SK-N-SH (cell line): ENCODE measurements at regions not wholly inside any gene's neighbourhood (a gene's known extent, or its start where the extent isn't known, plus 50 kb on each side); places are given as distances from the start of the nearest gene placed in this dataset.

Experiments
- CTCF ChIA-PET: fragments of 300-600, 350-600 bp; formaldehyde crosslinking; extraction: SDS; loops from one replicate; lab custom pipeline; 2021; lab: Yijun Ruan, JAX
- POLR2A ChIA-PET: fragments of 350-600 bp; sonication (Branson Sonifier 250); formaldehyde crosslinking; extraction: SDS; loops from one replicate; lab custom pipeline; 2020; ENCODE audit warnings: antibody characterized with exemption, inconsistent platforms; lab: Yijun Ruan, JAX
- DNase-seq: peaks from one replicate; pipeline ENCODE4 v3.0.0; 2012
- H2AFZ ChIP-seq: fragments of 200-600 bp; sonication (generic); 2 replicates; pipeline ENCODE4 v1.8.1; 2016; ENCODE audit warnings: antibody characterized with exemption, mild to moderate bottlenecking, low read depth
- H3F3A ChIP-seq: fragments of 200-600 bp; sonication (generic); replicated peaks from 2 replicates; pipeline ENCODE3; 2016; ENCODE audit warnings: antibody characterized with exemption, mild to moderate bottlenecking; ENCODE audit not compliant: insufficient read depth
- H3K27ac ChIP-seq, 2 experiments: fragments of 200-500 bp in 1 of 2; fragments of 200-600 bp in 1 of 2; sonication (Bioruptor generic) in 1 of 2; sonication (generic), shearing (Covaris generic) in 1 of 2; 2 replicates each; pipeline versions ENCODE4 v1.5.1 to v1.6.1; 2014 to 2016; ENCODE audit warnings: low read depth in 2 of 2, inconsistent platforms in 1 of 2, low read length in 1 of 2, mild to moderate bottlenecking in 1 of 2, mixed read lengths in 1 of 2
- H3K27me3 ChIP-seq: fragments of 200-600 bp; sonication (generic), shearing (Covaris generic); 2 replicates; pipeline ENCODE4 v1.6.1; 2016; ENCODE audit warnings: mixed run types; ENCODE audit not compliant: insufficient read depth
- H3K36me3 ChIP-seq, 2 experiments: fragments of 200-500 bp in 1 of 2; fragments of 200-600 bp in 1 of 2; sonication (Bioruptor generic) in 1 of 2; sonication (generic) in 1 of 2; replicated peaks in 1 of 2; 2 replicates each; pipeline versions ENCODE3 to v1.5.1; 2014 to 2016; ENCODE audit warnings: low read length in 1 of 2, mild to moderate bottlenecking in 1 of 2; ENCODE audit not compliant: insufficient read depth in 2 of 2, control insufficient read depth in 1 of 2
- H3K4me1 ChIP-seq, 2 experiments: fragments of 200-500 bp in 1 of 2; fragments of 200-600 bp in 1 of 2; sonication (Bioruptor generic) in 1 of 2; sonication (generic), shearing (Covaris generic) in 1 of 2; 2 replicates each; pipeline versions ENCODE4 v1.5.1 to v1.6.1; 2014 to 2016; ENCODE audit warnings: low read depth in 1 of 2, low read length in 1 of 2, mixed run types in 1 of 2; ENCODE audit not compliant: insufficient read depth in 2 of 2, control insufficient read depth in 1 of 2
- H3K4me2 ChIP-seq: fragments of 200-600 bp; sonication (generic), shearing (Covaris generic); 2 replicates; pipeline ENCODE4 v1.6.1; 2017; ENCODE audit warnings: mixed run types
- H3K4me3 ChIP-seq, 2 experiments: fragments of 200-500 bp in 1 of 2; fragments of 200-600 bp in 1 of 2; sonication (Bioruptor generic) in 1 of 2; sonication (generic), shearing (Covaris generic) in 1 of 2; 2 replicates each; pipeline versions ENCODE4 v1.5.1 to v1.8.1; 2014 to 2016; ENCODE audit warnings: low read depth in 2 of 2, inconsistent platforms in 1 of 2, low read length in 1 of 2, mild to moderate bottlenecking in 1 of 2, mixed read lengths in 1 of 2, moderate library complexity in 1 of 2
- H3K79me2 ChIP-seq: fragments of 200-600 bp; sonication (generic); 2 replicates; pipeline ENCODE4 v1.8.1; 2017; ENCODE audit warnings: mild to moderate bottlenecking; ENCODE audit not compliant: insufficient read depth
- H3K9ac ChIP-seq: fragments of 200-600 bp; sonication (generic); 2 replicates; pipeline ENCODE4 v1.6.1; 2017; ENCODE audit warnings: mixed run types
- H3K9me2 ChIP-seq: fragments of 200-600 bp; sonication (generic); 2 replicates; pipeline ENCODE4 v1.6.1; 2017; ENCODE audit warnings: mixed run types
- H3K9me3 ChIP-seq: fragments of 200-600 bp; sonication (generic); 2 replicates; pipeline ENCODE4 v1.6.1; 2017; ENCODE audit warnings: mixed run types, mild to moderate bottlenecking, moderate library complexity
- H4K20me1 ChIP-seq: fragments of 200-600 bp; sonication (generic); 2 replicates; pipeline ENCODE4 v1.6.1; 2017; ENCODE audit warnings: mild to moderate bottlenecking, mixed run types; ENCODE audit not compliant: insufficient read depth
- CHD2 ChIP-seq: fragments of 150-350 bp; IDR thresholded peaks from 2 replicates; pipeline ENCODE4 v1.6.1; 2018; ENCODE audit warnings: low read length; ENCODE audit not compliant: partially characterized antibody
- CTCF ChIP-seq: fragments of 200-600 bp; sonication (generic); IDR thresholded peaks from 2 replicates; pipeline ENCODE4 v1.6.1; 2017; ENCODE audit warnings: antibody characterized with exemption, mild to moderate bottlenecking, moderate library complexity
- EZH2phosphoT487 ChIP-seq: fragments of 200-600 bp; sonication (generic); IDR thresholded peaks from 2 replicates; pipeline ENCODE4 v1.6.1; 2017; ENCODE audit warnings: low read depth, mixed run types, mild to moderate bottlenecking, antibody characterized with exemption, moderate library complexity, borderline replicate concordance
- GABPA ChIP-seq: IDR thresholded peaks from 2 replicates; pipeline ENCODE4 v1.4.0; 2012; ENCODE audit warnings: low read depth, mild to moderate bottlenecking
- GATA2 ChIP-seq: sonication (generic); formaldehyde crosslinking; IDR thresholded peaks from 2 replicates; pipeline ENCODE4 v1.5.0; 2020; ENCODE audit warnings: mild to moderate bottlenecking, missing genetic modification reagents
- JUND ChIP-seq: IDR thresholded peaks from 2 replicates; pipeline ENCODE4 v1.4.0; 2012
- MXI1 ChIP-seq: IDR thresholded peaks from 2 replicates; pipeline ENCODE4 v1.6.1; 2012; ENCODE audit warnings: mild to moderate bottlenecking, low read depth, low read length, improper control_type of control experiment
- NFIC ChIP-seq: IDR thresholded peaks from 2 replicates; pipeline ENCODE4 v1.4.0; 2012; ENCODE audit warnings: borderline replicate concordance
- RAD21 ChIP-seq: IDR thresholded peaks from 2 replicates; pipeline ENCODE4 v1.6.1; 2012; ENCODE audit warnings: mild to moderate bottlenecking, low read length
- RCOR1 ChIP-seq: fragments of 150-350 bp; IDR thresholded peaks from 2 replicates; pipeline ENCODE4 v1.6.1; 2017; ENCODE audit warnings: antibody characterized with exemption, low read length
- TCF12 ChIP-seq: IDR thresholded peaks from 2 replicates; pipeline ENCODE4 v1.4.0; 2012
- USF1 ChIP-seq: IDR thresholded peaks from 2 replicates; pipeline ENCODE4 v1.4.0; 2012; ENCODE audit warnings: low read depth, borderline replicate concordance
- USF2 ChIP-seq: fragments of 150-350 bp; IDR thresholded peaks from 2 replicates; pipeline ENCODE4 v1.6.1; 2017; ENCODE audit warnings: antibody characterized with exemption, low read length, low read depth, borderline replicate concordance
- WGBS: methylation state at CpG from one replicate; pipeline ENCODE4 v1.1.6; 2017; ENCODE audit warnings: low lambda C conversion rate; 5-methylcytosine and 5-hydroxymethylcytosine counted together
- TF ChIP-seq, protein P1 (sequence below): IDR thresholded peaks from 2 replicates; pipeline ENCODE4 v1.6.1; 2012; ENCODE audit warnings: mild to moderate bottlenecking, low read depth, low read length, moderate library complexity
- TF ChIP-seq, protein P2 (sequence below): IDR thresholded peaks from 2 replicates; pipeline ENCODE4; 2012

GRCh38 chr17:77375108-77375916 lies 234.5 kb downstream of the SEC14L1 start:
- Histone ChIP-seq H3K27ac (peak overlapping the region in 1 of 2 experiments; percentile 100; a peak in 2 of 4 replicates), H2AFZ (no peak overlapping the region), H3K36me3 (no peaks in the 10 kb centered on the region), H3K79me2 (peaks cover 69% of the 10 kb centered on the region), H3K4me1 (peaks cover 31 to 82% of the 10 kb centered on the region in 2 experiments), H3K9me2 (no peaks in the 10 kb centered on the region), H3F3A (peaks cover 26% of the 10 kb centered on the region), H3K4me2 (peak overlapping the region; percentile 100), H3K27me3 (no peaks in the 10 kb centered on the region), H3K9me3 (no peaks in the 10 kb centered on the region), H4K20me1 (peaks cover 57% of the 10 kb centered on the region), H3K4me3 (peak overlapping the region; percentile 88 to 95; a peak in 3 of 4 replicates), H3K9ac (no peak overlapping the region)
- DNase-seq, result no peak
- TF ChIP-seq, protein P1, sequence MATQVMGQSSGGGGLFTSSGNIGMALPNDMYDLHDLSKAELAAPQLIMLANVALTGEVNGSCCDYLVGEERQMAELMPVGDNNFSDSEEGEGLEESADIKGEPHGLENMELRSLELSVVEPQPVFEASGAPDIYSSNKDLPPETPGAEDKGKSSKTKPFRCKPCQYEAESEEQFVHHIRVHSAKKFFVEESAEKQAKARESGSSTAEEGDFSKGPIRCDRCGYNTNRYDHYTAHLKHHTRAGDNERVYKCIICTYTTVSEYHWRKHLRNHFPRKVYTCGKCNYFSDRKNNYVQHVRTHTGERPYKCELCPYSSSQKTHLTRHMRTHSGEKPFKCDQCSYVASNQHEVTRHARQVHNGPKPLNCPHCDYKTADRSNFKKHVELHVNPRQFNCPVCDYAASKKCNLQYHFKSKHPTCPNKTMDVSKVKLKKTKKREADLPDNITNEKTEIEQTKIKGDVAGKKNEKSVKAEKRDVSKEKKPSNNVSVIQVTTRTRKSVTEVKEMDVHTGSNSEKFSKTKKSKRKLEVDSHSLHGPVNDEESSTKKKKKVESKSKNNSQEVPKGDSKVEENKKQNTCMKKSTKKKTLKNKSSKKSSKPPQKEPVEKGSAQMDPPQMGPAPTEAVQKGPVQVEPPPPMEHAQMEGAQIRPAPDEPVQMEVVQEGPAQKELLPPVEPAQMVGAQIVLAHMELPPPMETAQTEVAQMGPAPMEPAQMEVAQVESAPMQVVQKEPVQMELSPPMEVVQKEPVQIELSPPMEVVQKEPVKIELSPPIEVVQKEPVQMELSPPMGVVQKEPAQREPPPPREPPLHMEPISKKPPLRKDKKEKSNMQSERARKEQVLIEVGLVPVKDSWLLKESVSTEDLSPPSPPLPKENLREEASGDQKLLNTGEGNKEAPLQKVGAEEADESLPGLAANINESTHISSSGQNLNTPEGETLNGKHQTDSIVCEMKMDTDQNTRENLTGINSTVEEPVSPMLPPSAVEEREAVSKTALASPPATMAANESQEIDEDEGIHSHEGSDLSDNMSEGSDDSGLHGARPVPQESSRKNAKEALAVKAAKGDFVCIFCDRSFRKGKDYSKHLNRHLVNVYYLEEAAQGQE, result no peak
- ChIA-PET POLR2A (interaction anchor here (0.9 to 6.6 kb wide), 15 partner anchors 12 to 583 kb away, joined by 3 to 44 read pairs (median 6); partner anchors contain the start of gene TNRC6C), CTCF (interaction anchor here (0.7 to 3.5 kb wide), 28 partner anchors 12 to 120 kb away, joined by 3 to 25 read pairs (median 4); no protein-coding TSS in a partner anchor)
- 81% methylated on average over 19 of the region's 19 CpGs for WGBS

- Histone ChIP-seq H2AFZ (no peak overlapping the region), H3K4me2 (peak overlapping the region; percentile 100), H3K4me1 (peaks cover 31 to 83% of the 10 kb centered on the region in 2 experiments), H3K27ac (peak overlapping the region in 1 of 2 experiments; percentile 100; a peak in 2 of 4 replicates), H3K9me2 (no peaks in the 10 kb centered on the region), H4K20me1 (peaks cover 64% of the 10 kb centered on the region), H3K36me3 (no peaks in the 10 kb centered on the region), H3K4me3 (peak overlapping the region in 1 of 2 experiments; percentile 0; a peak in 2 of 4 replicates), H3K9ac (no peak overlapping the region), H3K79me2 (peaks cover 77% of the 10 kb centered on the region), H3K27me3 (no peaks in the 10 kb centered on the region), H3F3A (peaks cover 23% of the 10 kb centered on the region), H3K9me3 (no peaks in the 10 kb centered on the region)
- DNase-seq, result peak; percentile 82
- CTCF ChIA-PET, result interaction anchor here (0.8 to 3.5 kb wide), 15 partner anchors 9 to 119 kb away, joined by 3 to 25 read pairs (median 4); no protein-coding TSS in a partner anchor
- POLR2A ChIA-PET, result interaction anchor here (1.3 to 6.6 kb wide), 6 partner anchors 13 to 582 kb away, joined by 3 to 44 read pairs (median 6); partner anchors contain the start of gene TNRC6C
- WGBS, result 63% methylated on average over 16 of the region's 20 CpGs
- no peak for TF ChIP-seq USF1
- no peak for TF ChIP-seq JUND
- TF ChIP-seq RAD21, result peak; percentile 29
- TF ChIP-seq NFIC, result no peak
- TF ChIP-seq MXI1, result peak; percentile 69; the same call in 1 of the 2 replicates
- peak; percentile 94 for TF ChIP-seq CHD2
- no peak for TF ChIP-seq USF2
- TF ChIP-seq CTCF, result no peak
- no peak for TF ChIP-seq GATA2
- peak; percentile 51; the same call in 1 of the 2 replicates for TF ChIP-seq TCF12
- TF ChIP-seq EZH2phosphoT487, result no peak
- TF ChIP-seq RCOR1, result peak; percentile 46
- TF ChIP-seq GABPA, result no peak
- TF ChIP-seq, protein P2, sequence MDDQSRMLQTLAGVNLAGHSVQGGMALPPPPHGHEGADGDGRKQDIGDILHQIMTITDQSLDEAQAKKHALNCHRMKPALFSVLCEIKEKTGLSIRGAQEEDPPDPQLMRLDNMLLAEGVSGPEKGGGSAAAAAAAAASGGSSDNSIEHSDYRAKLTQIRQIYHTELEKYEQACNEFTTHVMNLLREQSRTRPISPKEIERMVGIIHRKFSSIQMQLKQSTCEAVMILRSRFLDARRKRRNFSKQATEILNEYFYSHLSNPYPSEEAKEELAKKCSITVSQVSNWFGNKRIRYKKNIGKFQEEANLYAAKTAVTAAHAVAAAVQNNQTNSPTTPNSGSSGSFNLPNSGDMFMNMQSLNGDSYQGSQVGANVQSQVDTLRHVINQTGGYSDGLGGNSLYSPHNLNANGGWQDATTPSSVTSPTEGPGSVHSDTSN, result 0 out of 2 replicates have a peak, but pooled peaks have one; percentile 30
Observed at GRCh38 chr17:77375917-77376651, 235.3 kb downstream of the SEC14L1 start.
